K562 (cell line): ENCODE measurements at regions not wholly inside any gene's neighbourhood (a gene's known extent, or its start where the extent isn't known, plus 50 kb on each side); places are given as distances from the start of the nearest gene placed in this dataset.

Source experiments
- ATAC-seq: fragments of 200-7000 bp; cut with Tn5 transposase; 3 replicates; pipeline ENCODE4 v1.9.1; 2020; ENCODE audit warnings: moderate library complexity
- BruUV-seq: library from RNA; stranded (reverse); fragments of 400-500 nt; replicated peaks from 2 replicates; lab custom pipeline; 2021; lab: Mats Ljungman, UMichigan
- CTCF ChIA-PET: fragments of 300-600 bp; formaldehyde crosslinking; extraction: SDS; loops from one replicate; lab custom pipeline; 2021; ENCODE audit warnings: low intra/inter-chr PET ratio; lab: Yijun Ruan, JAX
- POLR2A ChIA-PET: fragments of 300-600, 350-650 bp; sonication (Branson Sonifier 250); formaldehyde crosslinking; extraction: SDS; loops from one replicate; lab custom pipeline; 2021; ENCODE audit warnings: antibody characterized with exemption, inconsistent platforms; lab: Yijun Ruan, JAX
- DNase-seq, 4 experiments: peaks; one replicate each; pipeline versions ENCODE4 v3.0.0 to v3.0.0-alpha.2; 2011 to 2018; ENCODE audit warnings: low spot score in 3 of 4, mixed read lengths in 3 of 4; ENCODE audit errors: extremely low read depth in 1 of 4
- FAIRE-seq: peaks from 2 replicates; lab custom pipeline; 2011; peaks lifted over from hg19 to GRCh38; lab: Jason Lieb, UNC
- H2AFZ ChIP-seq: 2 replicates; pipeline ENCODE4 v1.6.0; 2011; ENCODE audit warnings: low read depth, low read length, control low read depth, inconsistent platforms
- H3K27ac ChIP-seq: fragments of 200-600 bp; 3 replicates; pipeline ENCODE4 v1.8.0; 2011; ENCODE audit warnings: low read depth, mild to moderate bottlenecking, control low read depth, inconsistent platforms, low read length, moderate library complexity, mixed read lengths; ENCODE audit errors: extremely low read depth
- H3K27me3 ChIP-seq, 2 experiments: fragments of 300-600 bp in 1 of 2; 2 replicates in 1 of 2; 3 replicates in 1 of 2; pipeline versions ENCODE4 v1.6.0 to v1.8.0; 2011; ENCODE audit warnings: inconsistent platforms in 2 of 2, low read length in 2 of 2, mild to moderate bottlenecking in 1 of 2, mixed read lengths in 1 of 2, moderate library complexity in 1 of 2; ENCODE audit not compliant: control insufficient read depth in 2 of 2, insufficient read depth in 2 of 2
- H3K36me3 ChIP-seq: fragments of 300-600 bp; 3 replicates; pipeline ENCODE4 v1.8.0; 2011; ENCODE audit warnings: mild to moderate bottlenecking, low read length, inconsistent platforms; ENCODE audit not compliant: control insufficient read depth, insufficient read depth
- H3K4me1 ChIP-seq, 2 experiments: fragments of 200-600 bp in 1 of 2; replicated peaks in 1 of 2; 2 replicates in 1 of 2; 3 replicates in 1 of 2; pipeline versions ENCODE4 v1.5.1 to v1.8.0; 2011; ENCODE audit warnings: inconsistent platforms in 2 of 2, low read length in 2 of 2, mild to moderate bottlenecking in 1 of 2, mixed read lengths in 1 of 2, moderate library complexity in 1 of 2; ENCODE audit not compliant: control insufficient read depth in 2 of 2, insufficient read depth in 2 of 2
- H3K4me2 ChIP-seq: 2 replicates; pipeline ENCODE4 v1.6.1; 2011; ENCODE audit warnings: low read length, control low read depth, inconsistent platforms, mixed read lengths; ENCODE audit not compliant: insufficient read depth
- H3K4me3 ChIP-seq: fragments of 200-600 bp; sonication (generic), shearing (Covaris generic); 2 replicates; pipeline ENCODE4 v1.5.1; 2016; ENCODE audit warnings: control low read depth, inconsistent platforms
- H3K79me2 ChIP-seq: fragments of 200-600 bp; 3 replicates; pipeline ENCODE4 v1.8.0; 2011; ENCODE audit warnings: low read length, inconsistent platforms; ENCODE audit not compliant: control insufficient read depth, insufficient read depth
- H3K9ac ChIP-seq, 2 experiments: 2 replicates each; pipeline versions ENCODE4 v1.6.0 to v1.6.1; 2011; ENCODE audit warnings: low read depth in 2 of 2, low read length in 2 of 2, control low read depth in 1 of 2, inconsistent platforms in 1 of 2, mild to moderate bottlenecking in 1 of 2, mixed read lengths in 1 of 2; ENCODE audit not compliant: insufficient read depth in 1 of 2
- H3K9me1 ChIP-seq: one replicate; pipeline ENCODE4 v1.6.0; 2011; ENCODE audit warnings: inconsistent platforms, mild to moderate bottlenecking, low read length, moderate library complexity; ENCODE audit not compliant: control insufficient read depth, insufficient read depth
- H3K9me3 ChIP-seq: replicated peaks from 2 replicates; pipeline ENCODE4 v1.5.1; 2011; ENCODE audit warnings: low read depth, low read length, inconsistent platforms; ENCODE audit not compliant: control insufficient read depth, insufficient read depth
- H4K20me1 ChIP-seq: replicated peaks from 2 replicates; pipeline ENCODE4 v1.6.1; 2011; ENCODE audit warnings: low read length, inconsistent platforms, mixed read lengths; ENCODE audit not compliant: control insufficient read depth, insufficient read depth
- BHLHE40 ChIP-seq: IDR thresholded peaks from 2 replicates; pipeline ENCODE4 v1.6.1; 2011; ENCODE audit warnings: low read length, improper control_type of control experiment
- CTCF ChIP-seq, 3 experiments: IDR thresholded peaks in 2 of 3; conservative IDR thresholded peaks in 1 of 3; 2 replicates each; pipeline ENCODE4 v1.5.1; 2011 to 2012; ENCODE audit warnings: low read length in 3 of 3, mild to moderate bottlenecking in 3 of 3, control low read depth in 2 of 3, improper control_type of control experiment in 1 of 3, inconsistent platforms in 1 of 3, low read depth in 1 of 3, mixed read lengths in 1 of 3, moderate library complexity in 1 of 3; ENCODE audit not compliant: insufficient read depth in 2 of 3
- HBP1 ChIP-seq: fragments of 450-650 bp; formaldehyde crosslinking; IDR thresholded peaks from 2 replicates; pipeline ENCODE4 v1.4.0; 2022; ENCODE audit warnings: missing genetic modification characterization
- SMAD3 ChIP-seq: fragments of 450-650 bp; formaldehyde crosslinking; conservative IDR thresholded peaks from 2 replicates; pipeline ENCODE4 v1.4.0; 2020; ENCODE audit warnings: mild to moderate bottlenecking
- ZFP36 ChIP-seq: fragments of 150-350 bp; IDR thresholded peaks from 2 replicates; pipeline ENCODE4 v1.6.1; 2018; ENCODE audit warnings: low read length, low read depth; ENCODE audit not compliant: partially characterized antibody
- ZNF764 ChIP-seq: fragments of 250-450 bp; sonication (Bioruptor Pico); IDR thresholded peaks from 2 replicates; pipeline ENCODE4 v1.4.0; 2020; ENCODE audit warnings: low read depth, mild to moderate bottlenecking, moderate library complexity
- WGBS: fragments of 100-300 bp; shearing (Covaris generic); methylation state at CpG from one replicate; pipeline ENCODE4 v1.1.6; 2016; ENCODE audit warnings: low coverage, mixed read lengths; ENCODE audit not compliant: insufficient coverage; ENCODE audit errors: missing lambda C conversion rate; 5-methylcytosine and 5-hydroxymethylcytosine counted together
- in situ Hi-C: fragments of 300-500 bp; cut with MboI; formaldehyde crosslinking; loops from 4 replicates; pipeline ENCODE4 v1.15.0; 2018; ENCODE audit warnings: inconsistent platforms, mixed read lengths
- intact Hi-C: fragments of 100-400 bp; cut with micrococcal nuclease; formaldehyde crosslinking; loops from 2 replicates; pipeline ENCODE4 v1.14.2; 2022
- TF ChIP-seq, protein P1 (sequence below): IDR thresholded peaks from 2 replicates; pipeline ENCODE4 v1.6.1; 2016; ENCODE audit warnings: missing genetic modification characterization, missing compliant biosample characterization
- TF ChIP-seq, protein P2 (sequence below): fragments of 250-450 bp; sonication (Bioruptor Pico); IDR thresholded peaks from 2 replicates; pipeline ENCODE4 v1.6.1; 2021; ENCODE audit warnings: mild to moderate bottlenecking
- TF ChIP-seq, protein P3 (sequence below): fragments of 250-450 bp; sonication (Bioruptor Pico); IDR thresholded peaks from 2 replicates; pipeline ENCODE4 v1.5.0; 2022; ENCODE audit warnings: mild to moderate bottlenecking

GRCh38 chr13:105030851-105031250 is 1504.6 kb downstream of the EFNB2 start (continued):
- no peak for TF ChIP-seq HBP1 (CRISPR knock-in tag)
- TF ChIP-seq ZFP36, result no peak

DNA sequence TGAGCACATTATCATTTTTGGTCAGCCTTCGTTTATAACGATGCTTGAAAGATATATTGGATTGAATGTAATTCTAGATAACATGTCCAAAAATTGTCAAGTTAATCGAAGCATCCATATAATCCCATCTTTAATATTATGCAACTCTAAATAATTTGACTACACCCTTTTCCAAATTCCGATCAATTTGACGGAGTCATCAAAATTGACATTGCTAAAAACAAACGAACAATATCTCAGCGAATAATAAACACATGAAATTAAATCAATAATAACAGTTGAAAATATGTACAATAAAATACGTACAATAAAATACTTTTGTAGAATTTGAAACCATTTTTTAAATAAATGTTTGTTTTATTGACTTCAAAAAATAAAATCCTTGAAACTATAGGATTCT is 1516.4 kb downstream of the EFNB2 start:
- H3K9me1 ChIP-seq, result no peaks in the 10 kb centered on the region
- H3K36me3 ChIP-seq, result no peaks in the 10 kb centered on the region
- no peak for ATAC-seq
- BruUV-seq, result no TSS peak
- no peak overlapping the region for H3K4me3 ChIP-seq
- no peak overlapping the region for H3K4me2 ChIP-seq
- under 1% methylated on average over 8 of the region's 8 CpGs for WGBS
- ChIA-PET POLR2A (no interaction called here), CTCF (no interaction called here)
- no peak for FAIRE-seq
- no peaks in the 10 kb centered on the region for H3K4me1 ChIP-seq
- intact Hi-C loops, result no loop called here
- H3K9me3 ChIP-seq, result no peaks in the 10 kb centered on the region
- no peaks in the 10 kb centered on the region for H3K27me3 ChIP-seq
- in situ Hi-C loops, result no loop called here
- no peak overlapping the region for H2AFZ ChIP-seq
- no peak overlapping the region for H3K9ac ChIP-seq
- H3K79me2 ChIP-seq, result no peaks in the 10 kb centered on the region
- no peak for DNase-seq
- H4K20me1 ChIP-seq, result no peaks in the 10 kb centered on the region
- no peak overlapping the region for H3K27ac ChIP-seq
- TF ChIP-seq CTCF (IDR thresholded peaks at IDR 0.05 in 2 of 3, conservative IDR thresholded peaks at IDR 0.05 in 1 of 3; ENCODE audit: insufficient read depth in 2 of 3, low read depth in 1 of 3, low read length in 3 of 3) (no peak), ZNF764 (CRISPR knock-in tag) (no peak), BHLHE40 (no peak), SMAD3 (CRISPR knock-in tag) (no peak)
- TF ChIP-seq, protein P1, sequence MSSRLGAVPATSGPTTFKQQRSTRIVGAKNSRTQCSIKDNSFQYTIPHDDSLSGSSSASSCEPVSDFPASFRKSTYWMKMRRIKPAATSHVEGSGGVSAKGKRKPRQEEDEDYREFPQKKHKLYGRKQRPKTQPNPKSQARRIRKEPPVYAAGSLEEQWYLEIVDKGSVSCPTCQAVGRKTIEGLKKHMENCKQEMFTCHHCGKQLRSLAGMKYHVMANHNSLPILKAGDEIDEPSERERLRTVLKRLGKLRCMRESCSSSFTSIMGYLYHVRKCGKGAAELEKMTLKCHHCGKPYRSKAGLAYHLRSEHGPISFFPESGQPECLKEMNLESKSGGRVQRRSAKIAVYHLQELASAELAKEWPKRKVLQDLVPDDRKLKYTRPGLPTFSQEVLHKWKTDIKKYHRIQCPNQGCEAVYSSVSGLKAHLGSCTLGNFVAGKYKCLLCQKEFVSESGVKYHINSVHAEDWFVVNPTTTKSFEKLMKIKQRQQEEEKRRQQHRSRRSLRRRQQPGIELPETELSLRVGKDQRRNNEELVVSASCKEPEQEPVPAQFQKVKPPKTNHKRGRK (tag), result no peak
- TF ChIP-seq, protein P2, sequence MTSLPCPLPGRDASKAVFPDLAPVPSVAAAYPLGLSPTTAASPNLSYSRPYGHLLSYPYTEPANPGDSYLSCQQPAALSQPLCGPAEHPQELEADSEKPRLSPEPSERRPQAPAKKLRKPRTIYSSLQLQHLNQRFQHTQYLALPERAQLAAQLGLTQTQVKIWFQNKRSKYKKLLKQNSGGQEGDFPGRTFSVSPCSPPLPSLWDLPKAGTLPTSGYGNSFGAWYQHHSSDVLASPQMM, result no peak
- TF ChIP-seq, protein P3, sequence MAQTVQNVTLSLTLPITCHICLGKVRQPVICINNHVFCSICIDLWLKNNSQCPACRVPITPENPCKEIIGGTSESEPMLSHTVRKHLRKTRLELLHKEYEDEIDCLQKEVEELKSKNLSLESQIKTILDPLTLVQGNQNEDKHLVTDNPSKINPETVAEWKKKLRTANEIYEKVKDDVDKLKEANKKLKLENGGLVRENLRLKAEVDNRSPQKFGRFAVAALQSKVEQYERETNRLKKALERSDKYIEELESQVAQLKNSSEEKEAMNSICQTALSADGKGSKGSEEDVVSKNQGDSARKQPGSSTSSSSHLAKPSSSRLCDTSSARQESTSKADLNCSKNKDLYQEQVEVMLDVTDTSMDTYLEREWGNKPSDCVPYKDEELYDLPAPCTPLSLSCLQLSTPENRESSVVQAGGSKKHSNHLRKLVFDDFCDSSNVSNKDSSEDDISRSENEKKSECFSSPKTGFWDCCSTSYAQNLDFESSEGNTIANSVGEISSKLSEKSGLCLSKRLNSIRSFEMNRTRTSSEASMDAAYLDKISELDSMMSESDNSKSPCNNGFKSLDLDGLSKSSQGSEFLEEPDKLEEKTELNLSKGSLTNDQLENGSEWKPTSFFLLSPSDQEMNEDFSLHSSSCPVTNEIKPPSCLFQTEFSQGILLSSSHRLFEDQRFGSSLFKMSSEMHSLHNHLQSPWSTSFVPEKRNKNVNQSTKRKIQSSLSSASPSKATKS (CRISPR knock-in tag), result no peak
